ENCODE measurements at regions not wholly inside any gene's neighbourhood (a gene's known extent, or its start where the extent isn't known, plus 50 kb on each side); places are given as distances from the start of the nearest gene placed in this dataset.

GRCh38 chr3:152785051-152785450 is 49.9 kb upstream of the P2RY1 start:
- no peak for DNase-seq (ENCODE audit: low read depth, low spot score)
- H3K4me3 ChIP-seq (ENCODE audit: control insufficient read depth in 2 of 3, extremely low read depth in 1 of 3, insufficient read depth in 2 of 3, low read depth in 1 of 3, low read length in 3 of 3): no peak overlapping the region
- no peak overlapping the region for H3K9ac ChIP-seq (ENCODE audit: control insufficient read depth, extremely low read depth, insufficient read depth, low read length)
- H3K9me1 ChIP-seq (ENCODE audit: control insufficient read depth, extremely low read depth, insufficient read depth, low read length): no peaks in the 10 kb centered on the region
- no peak overlapping the region for H3K4me2 ChIP-seq (ENCODE audit: control insufficient read depth, extremely low read depth, insufficient read depth, low read depth, low read length)
- H2AFZ ChIP-seq (ENCODE audit: control insufficient read depth, low read length): no peak overlapping the region
- no peak overlapping the region for H3K27ac ChIP-seq (ENCODE audit: control insufficient read depth, insufficient read depth, low read length)
- FAIRE-seq: no peak
- TF ChIP-seq EZH2 (IDR thresholded peaks at IDR 0.05; ENCODE audit: low read length): no peak
- TF ChIP-seq CTCF (optimal IDR thresholded peaks at IDR 0.05 in 1 of 3, IDR thresholded peaks at IDR 0.05 in 1 of 3, conservative IDR thresholded peaks at IDR 0.05 in 1 of 3; ENCODE audit: extremely low read depth in 1 of 3, insufficient read depth in 2 of 3, low read length in 3 of 3): no peak
- H3K27me3 ChIP-seq (ENCODE audit: control insufficient read depth, extremely low read depth, insufficient read depth, low read length): no peaks in the 10 kb centered on the region
- H3K9me3 ChIP-seq (ENCODE audit: control insufficient read depth, low read depth, low read length): no peaks in the 10 kb centered on the region
- no peaks in the 10 kb centered on the region for H4K20me1 ChIP-seq (ENCODE audit: control insufficient read depth, extremely low read depth, insufficient read depth, low read length)
- H3K36me3 ChIP-seq (ENCODE audit: control insufficient read depth in 2 of 2, extremely low read depth in 1 of 2, insufficient read depth in 2 of 2, low read length in 2 of 2): no peaks in the 10 kb centered on the region
- no peaks in the 10 kb centered on the region for H3K4me1 ChIP-seq (ENCODE audit: control insufficient read depth, extremely low read depth, insufficient read depth, low read length)
- no peaks in the 10 kb centered on the region for H3K79me2 ChIP-seq (ENCODE audit: control insufficient read depth, insufficient read depth, low read length)
- dilution Hi-C loops (cut with MboI; ENCODE audit: extremely low pct_ligation_motif_present, low sequenced_read_pairs): no loop called here

All from keratinocyte (primary cell).